NCI-H2227 treated with DMSO at 0.1 percent for 48 hours (cell line): ENCODE measurements at regions not wholly inside any gene's neighbourhood (a gene's known extent, or its start where the extent isn't known, plus 50 kb on each side); places are given as distances from the start of the nearest gene placed in this dataset.

Source experiments
- DNase-seq: peaks from one replicate; lab custom pipeline; 2025; lab: John Stamatoyannopoulos, UW

GRCh38 chr3:137061186-137061585, 103.4 kb downstream of the IL20RB start:
- DNase-seq, result no peak

GRCh38 chr3:137062250-137062649, 104.5 kb downstream of the IL20RB start:
- no peak for DNase-seq

- DNase-seq, result no peak
Measured at GRCh38 chr3:137065381-137065780, 107.6 kb downstream of the IL20RB start.

- DNase-seq, result no peak
Measured at GRCh38 chr3:137066092-137066491, 108.3 kb downstream of the IL20RB start.

GRCh38 chr3:137071104-137071503, 113.3 kb downstream of the IL20RB start:
- no peak for DNase-seq

- no peak for DNase-seq
Measured at GRCh38 chr3:137075020-137075419, 117.2 kb downstream of the IL20RB start.

- no peak for DNase-seq
Measured at GRCh38 chr3:137078040-137078439, 120.3 kb downstream of the IL20RB start.

GRCh38 chr3:137079571-137079970, 121.8 kb downstream of the IL20RB start:
- no peak for DNase-seq

- no peak for DNase-seq
Measured at GRCh38 chr3:137081711-137082110, 123.9 kb downstream of the IL20RB start.

GRCh38 chr3:137082763-137083162, 125.0 kb downstream of the IL20RB start:
- no peak for DNase-seq

GRCh38 chr3:137083332-137083731, 125.5 kb downstream of the IL20RB start:
- no peak for DNase-seq

GRCh38 chr3:137084586-137084985, 126.8 kb downstream of the IL20RB start:
- no peak for DNase-seq

GRCh38 chr3:137097386-137097785, 139.6 kb downstream of the IL20RB start:
- no peak for DNase-seq

GRCh38 chr3:137097852-137098251, 140.1 kb downstream of the IL20RB start:
- DNase-seq, result no peak

GRCh38 chr3:137099364-137100219, 141.8 kb downstream of the IL20RB start:
- DNase-seq, result no peak

- DNase-seq, result no peak
Measured at GRCh38 chr3:137100326-137100725, 142.5 kb downstream of the IL20RB start.

- no peak for DNase-seq
Measured at GRCh38 chr3:137103739-137104138, 146.0 kb downstream of the IL20RB start.

GRCh38 chr3:137105277-137105977, 147.6 kb downstream of the IL20RB start:
- DNase-seq, result peak; percentile 38

- DNase-seq, result no peak
Measured at GRCh38 chr3:137106612-137107240, 148.9 kb downstream of the IL20RB start.

GRCh38 chr3:137108699-137109440, 151.1 kb downstream of the IL20RB start:
- DNase-seq, result no peak

GRCh38 chr3:137110392-137110996, 152.7 kb downstream of the IL20RB start:
- peak; percentile 12 for DNase-seq

GRCh38 chr3:137111497-137111896, 153.7 kb downstream of the IL20RB start:
- no peak for DNase-seq
